SKM-1 (cell line): ENCODE measurements at regions not wholly inside any gene's neighbourhood (a gene's known extent, or its start where the extent isn't known, plus 50 kb on each side); places are given as distances from the start of the nearest gene placed in this dataset.

Experiments
- DNase-seq: peaks from one replicate; lab custom pipeline; 2025; ENCODE audit not compliant: unreplicated experiment; lab: John Stamatoyannopoulos, UW

GRCh38 chr2:898319-898718 is 52.3 kb upstream of the SNTG2 start:
- DNase-seq = no peak

- DNase-seq = no peak
These were observed 53.6 kb upstream of the SNTG2 start for GRCh38 chr2:897091-897490.

- no peak for DNase-seq
These were observed 57.3 kb upstream of the SNTG2 start for GRCh38 chr2:893311-893710.

GRCh38 chr2:892892-893291 is 57.8 kb upstream of the SNTG2 start:
- no peak for DNase-seq

- DNase-seq = no peak
These were observed 58.2 kb upstream of the SNTG2 start for GRCh38 chr2:892401-892800.

GRCh38 chr2:891734-892133 is 58.9 kb upstream of the SNTG2 start:
- DNase-seq = no peak

- DNase-seq = no peak
These were observed 59.9 kb upstream of the SNTG2 start for GRCh38 chr2:890791-891190.

- no peak for DNase-seq
These were observed 60.4 kb upstream of the SNTG2 start for GRCh38 chr2:890214-890613.

GRCh38 chr2:888906-889566 is 61.6 kb upstream of the SNTG2 start:
- no peak for DNase-seq

- no peak for DNase-seq
These were observed 62.3 kb upstream of the SNTG2 start for GRCh38 chr2:888211-888801.

GRCh38 chr2:887639-888038 is 63.0 kb upstream of the SNTG2 start:
- no peak for DNase-seq

GRCh38 chr2:886072-887022 is 64.3 kb upstream of the SNTG2 start:
- DNase-seq = no peak

- no peak for DNase-seq
These were observed 65.2 kb upstream of the SNTG2 start for GRCh38 chr2:885230-886071.

- DNase-seq = no peak
These were observed 66.6 kb upstream of the SNTG2 start for GRCh38 chr2:883803-884748.

GRCh38 chr2:883260-883802 is 67.3 kb upstream of the SNTG2 start:
- no peak for DNase-seq

GRCh38 chr2:881204-881918 is 69.3 kb upstream of the SNTG2 start:
- no peak for DNase-seq

GRCh38 chr2:880201-880970 is 70.3 kb upstream of the SNTG2 start:
- DNase-seq = no peak

- DNase-seq = no peak
These were observed 71.1 kb upstream of the SNTG2 start for GRCh38 chr2:879540-879939.
